SK-N-MC (cell line): ENCODE measurements at regions not wholly inside any gene's neighbourhood (a gene's known extent, or its start where the extent isn't known, plus 50 kb on each side); places are given as distances from the start of the nearest gene placed in this dataset.

Source experiments
- FOXP2 ChIP-seq: optimal IDR thresholded peaks from 2 replicates; pipeline ENCODE3; 2011; ENCODE audit warnings: mild to moderate bottlenecking, moderate library complexity; ENCODE audit not compliant: insufficient read depth; ENCODE audit errors: extremely low read length, control extremely low read depth
- POLR2AphosphoS5 ChIP-seq: IDR thresholded peaks from 2 replicates; pipeline ENCODE4 v1.6.1; 2012; ENCODE audit warnings: mild to moderate bottlenecking, low read depth, low read length, borderline replicate concordance

DNA sequence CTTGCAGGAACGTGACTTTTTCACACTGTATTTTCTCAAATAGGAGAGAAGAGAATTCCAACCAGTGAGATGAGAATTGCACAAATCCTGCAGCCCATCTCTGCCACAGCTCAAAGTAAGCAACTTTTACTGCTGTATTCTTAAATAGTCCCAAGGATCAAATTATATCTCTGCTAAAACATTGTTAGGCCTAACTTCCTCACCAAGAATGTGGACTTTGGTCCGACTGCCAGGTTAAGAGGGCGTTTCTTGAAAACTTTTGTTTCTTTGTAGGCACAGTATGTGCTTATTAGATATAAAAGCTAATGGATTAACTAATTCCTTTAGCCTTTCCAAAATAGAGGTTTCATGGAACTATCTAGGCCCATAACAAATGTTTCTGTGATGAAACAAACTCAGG, 61.4 kb upstream of the IFNG-AS1 start:
- no peak for TF ChIP-seq POLR2AphosphoS5
- TF ChIP-seq FOXP2: no peak
